ENCODE measurements at regions not wholly inside any gene's neighbourhood (a gene's known extent, or its start where the extent isn't known, plus 50 kb on each side); places are given as distances from the start of the nearest gene placed in this dataset.

DNA sequence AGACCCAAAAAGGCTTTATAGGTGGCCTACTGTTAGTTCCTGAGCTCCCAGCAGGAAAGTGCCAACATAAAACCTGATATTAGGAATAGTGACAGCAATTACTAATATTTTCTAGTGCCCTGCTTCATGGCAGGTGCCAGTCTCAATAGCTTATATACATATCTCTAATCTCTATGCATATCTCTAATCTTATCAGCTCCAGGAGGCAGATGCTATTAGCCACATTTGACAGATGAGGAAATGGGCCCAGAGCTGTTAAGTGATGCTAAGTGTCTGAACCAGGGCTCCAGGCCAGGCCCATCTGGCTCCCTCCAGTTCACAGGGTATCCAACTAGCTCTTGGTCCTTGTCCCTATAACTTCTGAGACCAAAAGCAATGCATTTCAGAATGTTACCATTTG, 142.5 kb downstream of the CHIC2 start:
- TF ChIP-seq, protein P1, sequence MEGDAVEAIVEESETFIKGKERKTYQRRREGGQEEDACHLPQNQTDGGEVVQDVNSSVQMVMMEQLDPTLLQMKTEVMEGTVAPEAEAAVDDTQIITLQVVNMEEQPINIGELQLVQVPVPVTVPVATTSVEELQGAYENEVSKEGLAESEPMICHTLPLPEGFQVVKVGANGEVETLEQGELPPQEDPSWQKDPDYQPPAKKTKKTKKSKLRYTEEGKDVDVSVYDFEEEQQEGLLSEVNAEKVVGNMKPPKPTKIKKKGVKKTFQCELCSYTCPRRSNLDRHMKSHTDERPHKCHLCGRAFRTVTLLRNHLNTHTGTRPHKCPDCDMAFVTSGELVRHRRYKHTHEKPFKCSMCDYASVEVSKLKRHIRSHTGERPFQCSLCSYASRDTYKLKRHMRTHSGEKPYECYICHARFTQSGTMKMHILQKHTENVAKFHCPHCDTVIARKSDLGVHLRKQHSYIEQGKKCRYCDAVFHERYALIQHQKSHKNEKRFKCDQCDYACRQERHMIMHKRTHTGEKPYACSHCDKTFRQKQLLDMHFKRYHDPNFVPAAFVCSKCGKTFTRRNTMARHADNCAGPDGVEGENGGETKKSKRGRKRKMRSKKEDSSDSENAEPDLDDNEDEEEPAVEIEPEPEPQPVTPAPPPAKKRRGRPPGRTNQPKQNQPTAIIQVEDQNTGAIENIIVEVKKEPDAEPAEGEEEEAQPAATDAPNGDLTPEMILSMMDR (IDR thresholded peaks at IDR 0.05; ENCODE audit: insufficient read depth, low read depth, low read length, missing control alignments), result no peak
- DNase-seq (ENCODE audit: low read depth), result no peak
- H3K4me3 ChIP-seq (ENCODE audit: low read depth, low read length), result no peak overlapping the region

DNA sequence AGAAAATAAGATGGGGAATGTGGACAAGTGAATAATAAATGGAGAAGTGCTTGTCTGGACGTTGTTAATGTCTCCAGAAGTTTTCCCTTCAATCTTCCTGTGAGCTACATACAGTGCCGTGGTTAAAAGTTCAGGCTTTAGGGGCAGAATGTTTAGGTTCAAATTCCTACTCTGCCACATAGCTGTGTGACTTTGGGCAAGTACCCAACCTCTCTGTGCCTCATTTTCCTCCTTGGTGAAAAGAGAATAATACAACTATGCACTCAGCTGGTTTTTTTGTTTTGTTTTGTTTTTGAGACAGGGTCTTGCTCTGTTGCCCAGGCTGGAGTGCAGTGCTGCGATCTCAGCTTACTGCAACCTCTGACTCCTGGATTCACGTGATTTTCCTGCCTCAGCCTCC, 143.5 kb downstream of the CHIC2 start:
- TF ChIP-seq, protein P1 (IDR thresholded peaks at IDR 0.05; ENCODE audit: insufficient read depth, low read depth, low read length, missing control alignments), result no peak
- H3K4me3 ChIP-seq (ENCODE audit: low read depth, low read length), result no peak overlapping the region
- DNase-seq (ENCODE audit: low read depth), result no peak

DNA sequence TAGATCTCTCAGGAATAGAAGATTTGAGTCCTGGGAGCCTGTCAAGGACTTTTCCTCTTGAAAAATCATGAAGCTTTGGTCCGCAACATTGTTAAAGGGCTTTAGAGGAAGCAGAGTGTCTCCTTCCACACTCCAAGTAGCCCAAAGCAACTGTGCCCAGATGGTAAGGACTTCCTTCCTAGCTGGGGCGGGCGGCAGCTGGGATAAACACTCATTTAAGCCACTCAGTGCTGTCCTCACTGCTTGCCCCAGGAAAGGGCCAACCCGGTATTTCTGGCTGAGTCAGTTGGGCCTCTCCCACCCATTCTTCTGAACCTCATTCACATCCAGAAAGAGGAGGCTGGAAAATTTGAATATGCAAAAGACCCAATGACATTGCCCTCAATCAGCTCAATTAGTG, 144.3 kb downstream of the CHIC2 start:
- TF ChIP-seq, protein P1 (IDR thresholded peaks at IDR 0.05; ENCODE audit: insufficient read depth, low read depth, low read length, missing control alignments), result no peak
- H3K4me3 ChIP-seq (ENCODE audit: low read depth, low read length), result no peak overlapping the region
- no peak for DNase-seq (ENCODE audit: low read depth)

DNA sequence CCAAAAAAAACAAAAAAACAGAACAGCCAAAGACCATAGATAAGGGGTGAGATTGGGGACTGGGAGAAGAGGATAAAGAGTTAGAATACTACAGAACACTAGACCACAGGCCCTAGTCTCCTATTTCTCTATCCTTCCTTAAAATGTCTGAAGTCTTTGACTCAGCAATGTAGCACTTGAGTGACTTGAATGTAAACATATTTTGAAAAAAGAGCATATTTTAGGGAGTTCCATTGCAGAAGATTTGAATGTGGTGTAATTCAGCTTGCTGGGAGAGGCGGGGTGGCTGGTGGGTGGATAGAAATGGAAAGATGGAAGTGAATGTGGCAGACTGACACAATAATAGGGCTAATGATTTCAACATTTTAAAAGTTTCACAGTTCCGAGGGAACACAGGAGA, 144.9 kb downstream of the CHIC2 start:
- TF ChIP-seq, protein P1 (IDR thresholded peaks at IDR 0.05; ENCODE audit: insufficient read depth, low read depth, low read length, missing control alignments), result no peak
- no peak overlapping the region for H3K4me3 ChIP-seq (ENCODE audit: low read depth, low read length)
- no peak for DNase-seq (ENCODE audit: low read depth)

DNA sequence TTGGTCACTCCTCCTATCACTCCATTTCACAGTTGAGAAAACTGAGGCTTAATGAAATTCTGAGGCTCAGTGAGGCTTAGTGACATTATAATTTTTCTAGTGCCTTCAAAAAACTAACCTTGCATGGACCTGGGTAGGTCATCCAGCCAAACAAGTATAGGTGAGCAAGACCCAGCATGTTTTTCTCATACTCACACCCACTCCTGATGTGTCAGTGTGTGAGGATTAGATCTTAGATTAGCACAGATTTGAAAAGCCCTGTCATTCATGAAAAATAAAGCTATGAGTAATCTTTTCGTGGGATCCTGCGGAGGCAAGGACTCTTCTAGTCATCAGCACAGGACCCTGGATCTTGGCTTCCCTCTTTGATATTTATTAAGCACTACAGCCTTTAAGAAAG, 146.7 kb downstream of the CHIC2 start:
- no peak for DNase-seq (ENCODE audit: low read depth)
- H3K4me3 ChIP-seq (ENCODE audit: low read depth, low read length), result no peak overlapping the region
- TF ChIP-seq, protein P1 (IDR thresholded peaks at IDR 0.05; ENCODE audit: insufficient read depth, low read depth, low read length, missing control alignments), result no peak

DNA sequence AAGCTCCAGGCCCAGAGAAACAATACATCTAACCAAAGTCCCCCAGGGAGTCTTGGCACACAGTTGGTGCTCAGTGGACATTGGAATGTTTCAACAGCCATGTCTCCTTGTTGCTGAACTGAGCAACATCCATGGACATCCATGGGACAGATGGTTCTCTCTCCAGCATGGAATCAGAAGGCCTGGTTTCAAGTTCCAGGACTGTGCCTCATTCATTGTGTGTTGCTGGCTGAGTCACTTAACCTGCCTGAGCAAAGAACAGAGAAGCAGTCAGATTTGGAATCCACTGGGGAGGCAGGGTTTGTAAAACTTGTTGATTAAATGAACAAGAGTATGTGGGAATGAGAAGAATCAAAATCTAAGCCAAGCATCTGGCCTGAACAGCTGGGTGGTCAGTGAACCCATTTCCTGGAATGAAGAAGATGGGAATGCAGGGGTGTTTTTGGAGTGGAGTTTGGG, 147.9 kb downstream of the CHIC2 start:
- no peak overlapping the region for H3K4me3 ChIP-seq (ENCODE audit: low read depth, low read length)
- no peak for DNase-seq (ENCODE audit: low read depth)
- TF ChIP-seq, protein P1 (IDR thresholded peaks at IDR 0.05; ENCODE audit: insufficient read depth, low read depth, low read length, missing control alignments), result no peak

DNA sequence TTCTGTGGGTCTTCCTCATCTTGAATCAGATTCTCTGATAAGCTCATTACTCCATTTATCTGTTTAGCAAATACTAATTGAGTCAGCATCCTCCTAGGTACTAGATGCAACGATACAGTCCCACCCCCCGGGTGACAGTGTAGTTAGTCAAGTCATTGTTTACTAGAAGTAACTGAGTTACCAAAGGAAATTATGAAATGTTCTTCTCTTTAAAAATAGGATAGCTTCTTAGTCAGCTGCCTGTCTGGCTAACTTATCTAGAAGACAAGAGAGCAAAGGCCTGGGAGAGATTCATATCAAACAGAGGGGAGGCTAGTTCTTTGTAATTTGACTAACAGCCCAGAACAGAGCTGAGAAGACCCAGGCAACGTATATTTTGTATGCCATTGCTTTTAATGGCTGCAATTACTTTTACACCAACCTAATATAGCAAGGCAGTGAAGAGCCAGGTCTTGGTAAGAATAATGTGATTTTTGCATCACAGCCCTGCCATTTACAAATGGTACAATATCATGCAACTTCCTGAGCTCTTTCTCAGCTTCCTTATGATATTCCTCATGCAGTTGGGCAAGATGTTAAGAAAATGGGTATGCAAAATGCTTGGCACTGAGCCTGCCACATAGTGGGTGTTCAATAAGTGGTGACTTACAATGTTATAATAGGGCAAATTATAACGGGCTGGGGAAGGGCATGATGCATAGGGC, 149.9 kb downstream of the CHIC2 start:
- DNase-seq (ENCODE audit: low read depth), result no peak
- H3K4me3 ChIP-seq (ENCODE audit: low read depth, low read length), result no peak overlapping the region
- TF ChIP-seq, protein P1 (IDR thresholded peaks at IDR 0.05; ENCODE audit: insufficient read depth, low read depth, low read length, missing control alignments), result no peak

All from GM12865 (cell line).